ENCODE measurements at regions not wholly inside any gene's neighbourhood (a gene's known extent, or its start where the extent isn't known, plus 50 kb on each side); places are given as distances from the start of the nearest gene placed in this dataset.
A peak's percentile ranks its signal among the peaks of the same experiment; 100 is the strongest.

GRCh38 chr13:33918199-33918932, 100.4 kb downstream of the RFC3 start:
- Histone ChIP-seq H3K4me3 (ENCODE audit: low read depth, low read length) (no peak overlapping the region), H3K27ac (ENCODE audit: extremely low read depth, low read depth, low read length) (no peak overlapping the region), H3K4me1 (ENCODE audit: control insufficient read depth, insufficient read depth, low read length) (no peaks in the 10 kb centered on the region), H3K9me3 (ENCODE audit: control insufficient read depth, insufficient read depth, low read depth, low read length) (no peaks in the 10 kb centered on the region), H3K36me3 (ENCODE audit: control insufficient read depth in 2 of 2, insufficient read depth in 1 of 2, low read length in 2 of 2) (no peaks in the 10 kb centered on the region)
- ChIA-PET POLR2A (no interaction called here), CTCF (no interaction called here)
- no peak for TF ChIP-seq ZFHX2 (tag by site-specific recombination; conservative IDR thresholded peaks at IDR 0.05)
- 0 out of 2 replicates have a peak, but pooled peaks have one; percentile 45 for TF ChIP-seq HIC1 (tag by site-specific recombination; IDR thresholded peaks at IDR 0.05)
- TF ChIP-seq GFI1B (tag by site-specific recombination; IDR thresholded peaks at IDR 0.05) = no peak
- no peak for TF ChIP-seq ZNF354C (tag by site-specific recombination; IDR thresholded peaks at IDR 0.05; ENCODE audit: borderline replicate concordance, low read depth)
- 0 out of 2 replicates have a peak, but pooled peaks have one; percentile 12 for TF ChIP-seq ZNF518A (tag by site-specific recombination; conservative IDR thresholded peaks at IDR 0.05; ENCODE audit: low read depth)
- no peak for TF ChIP-seq ZNF302 (tag by site-specific recombination; IDR thresholded peaks at IDR 0.05; ENCODE audit: low read depth)
- 0 out of 2 replicates have a peak, but pooled peaks have one; percentile 17 for TF ChIP-seq ZNF335 (tag by site-specific recombination; conservative IDR thresholded peaks at IDR 0.05)
- no peak for TF ChIP-seq PRDM10 (tag by site-specific recombination; IDR thresholded peaks at IDR 0.05)
- 0 out of 2 replicates have a peak, but pooled peaks have one; percentile 11 for TF ChIP-seq SCRT2 (tag by site-specific recombination; IDR thresholded peaks at IDR 0.05)
- no peak for TF ChIP-seq TCF7L2 (IDR thresholded peaks at IDR 0.05; ENCODE audit: borderline replicate concordance, low read depth, low read length)
- no peak for TF ChIP-seq ZNF211 (tag by site-specific recombination; IDR thresholded peaks at IDR 0.05; ENCODE audit: low read depth)
- TF ChIP-seq SP7 (tag by site-specific recombination; IDR thresholded peaks at IDR 0.05) = peak; percentile 47; the same call in 1 of the 2 replicates
- 0 out of 2 replicates have a peak, but pooled peaks have one; percentile 44 for TF ChIP-seq ZBTB17 (tag by site-specific recombination; IDR thresholded peaks at IDR 0.05)
- TF ChIP-seq ZNF791 (tag by site-specific recombination; IDR thresholded peaks at IDR 0.05) = no peak
- TF ChIP-seq ZNF692 (tag by site-specific recombination; IDR thresholded peaks at IDR 0.05) = 0 out of 2 replicates have a peak, but pooled peaks have one; percentile 17
- TF ChIP-seq ZBTB11 (tag by site-specific recombination; conservative IDR thresholded peaks at IDR 0.05; ENCODE audit: low read depth) = no peak
- TF ChIP-seq ZNF549 (tag by site-specific recombination; IDR thresholded peaks at IDR 0.05) = no peak
- no peak for TF ChIP-seq WT1 (tag by site-specific recombination; IDR thresholded peaks at IDR 0.05)
- TF ChIP-seq ZNF560 (tag by site-specific recombination; IDR thresholded peaks at IDR 0.05; ENCODE audit: borderline replicate concordance) = no peak
- no peak for TF ChIP-seq ZNF768 (tag by site-specific recombination; IDR thresholded peaks at IDR 0.05)
